ENCODE measurements at regions not wholly inside any gene's neighbourhood (a gene's known extent, or its start where the extent isn't known, plus 50 kb on each side); places are given as distances from the start of the nearest gene placed in this dataset.

- TF ChIP-seq POLR2A (IDR thresholded peaks at IDR 0.05), result no peak
- no peak for TF ChIP-seq CTCF (IDR thresholded peaks at IDR 0.05 in 8 of 11, conservative IDR thresholded peaks at IDR 0.05 in 3 of 11)
These were observed 861.9 kb upstream of the ARPP21 start for GRCh38 chr3:34777386-34777785.

Measured in spleen (tissue), 7 donors.